ENCODE measurements at regions not wholly inside any gene's neighbourhood (a gene's known extent, or its start where the extent isn't known, plus 50 kb on each side); places are given as distances from the start of the nearest gene placed in this dataset.

DNA sequence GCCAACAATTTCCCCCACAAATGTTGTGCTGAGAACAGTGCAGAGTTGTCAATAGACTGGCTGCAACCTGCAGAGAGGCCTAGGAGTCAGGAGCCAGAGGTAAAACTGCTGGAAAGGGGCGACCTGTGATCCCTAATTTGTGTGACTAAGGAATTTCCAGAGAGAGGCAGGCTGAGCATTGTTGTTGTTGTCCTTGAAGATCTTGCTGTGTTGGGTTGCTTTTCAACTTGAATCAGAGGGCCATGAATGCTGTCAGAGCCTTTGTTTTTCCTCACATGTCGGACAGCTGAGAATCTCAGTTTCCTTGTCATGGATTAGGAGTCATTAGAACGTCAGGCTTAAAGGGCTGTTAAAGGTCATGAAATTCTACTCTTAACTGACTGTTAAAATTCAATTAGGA lies 134.6 kb upstream of the ASTN2 start:
- TF ChIP-seq, protein P1, sequence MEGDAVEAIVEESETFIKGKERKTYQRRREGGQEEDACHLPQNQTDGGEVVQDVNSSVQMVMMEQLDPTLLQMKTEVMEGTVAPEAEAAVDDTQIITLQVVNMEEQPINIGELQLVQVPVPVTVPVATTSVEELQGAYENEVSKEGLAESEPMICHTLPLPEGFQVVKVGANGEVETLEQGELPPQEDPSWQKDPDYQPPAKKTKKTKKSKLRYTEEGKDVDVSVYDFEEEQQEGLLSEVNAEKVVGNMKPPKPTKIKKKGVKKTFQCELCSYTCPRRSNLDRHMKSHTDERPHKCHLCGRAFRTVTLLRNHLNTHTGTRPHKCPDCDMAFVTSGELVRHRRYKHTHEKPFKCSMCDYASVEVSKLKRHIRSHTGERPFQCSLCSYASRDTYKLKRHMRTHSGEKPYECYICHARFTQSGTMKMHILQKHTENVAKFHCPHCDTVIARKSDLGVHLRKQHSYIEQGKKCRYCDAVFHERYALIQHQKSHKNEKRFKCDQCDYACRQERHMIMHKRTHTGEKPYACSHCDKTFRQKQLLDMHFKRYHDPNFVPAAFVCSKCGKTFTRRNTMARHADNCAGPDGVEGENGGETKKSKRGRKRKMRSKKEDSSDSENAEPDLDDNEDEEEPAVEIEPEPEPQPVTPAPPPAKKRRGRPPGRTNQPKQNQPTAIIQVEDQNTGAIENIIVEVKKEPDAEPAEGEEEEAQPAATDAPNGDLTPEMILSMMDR (IDR thresholded peaks at IDR 0.05; ENCODE audit: low read depth, low read length), result no peak
- no peak for DNase-seq (ENCODE audit: extremely low read depth, low read depth)

DNA sequence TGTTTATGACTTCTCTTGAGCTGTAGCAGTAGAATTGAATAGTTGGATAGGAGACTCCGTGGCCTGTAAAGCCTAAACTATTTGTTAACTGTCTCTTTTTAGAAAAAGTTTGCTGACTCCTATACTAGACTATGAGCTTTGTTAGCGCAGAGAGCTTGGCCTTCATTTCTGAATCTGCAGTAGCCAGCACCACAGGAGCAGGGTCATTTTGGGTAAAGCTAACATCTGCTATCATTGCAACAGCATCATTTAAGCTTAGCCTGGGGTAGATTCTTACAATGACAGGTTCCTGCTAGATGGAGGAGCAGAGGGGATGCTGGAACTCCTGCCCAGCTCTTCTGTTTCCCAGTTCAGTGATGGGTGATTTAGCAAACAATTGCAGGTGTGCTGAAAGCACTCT lies 133.7 kb upstream of the ASTN2 start:
- no peak for DNase-seq (ENCODE audit: extremely low read depth, low read depth)
- TF ChIP-seq, protein P1 (IDR thresholded peaks at IDR 0.05; ENCODE audit: low read depth, low read length), result no peak

DNA sequence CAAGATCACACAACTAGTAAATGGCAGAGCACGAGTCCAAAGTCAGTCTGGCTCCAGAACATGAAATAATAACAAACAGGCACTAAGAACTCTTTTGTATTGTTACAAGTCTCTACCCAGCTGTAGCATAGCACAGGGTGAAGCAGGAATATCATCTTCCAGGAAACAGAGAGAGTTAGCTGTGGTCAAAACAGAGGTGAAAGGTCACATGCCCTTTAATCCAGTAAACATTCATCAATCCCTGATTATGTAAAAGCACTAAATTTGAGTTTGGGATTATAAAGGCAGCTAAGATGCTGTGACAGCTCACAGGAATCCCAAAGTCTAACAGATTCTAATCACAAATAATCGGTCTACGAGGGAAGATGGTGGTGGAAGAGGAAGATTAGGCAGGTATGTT lies 133.0 kb upstream of the ASTN2 start:
- TF ChIP-seq, protein P1 (IDR thresholded peaks at IDR 0.05; ENCODE audit: low read depth, low read length), result no peak

DNA sequence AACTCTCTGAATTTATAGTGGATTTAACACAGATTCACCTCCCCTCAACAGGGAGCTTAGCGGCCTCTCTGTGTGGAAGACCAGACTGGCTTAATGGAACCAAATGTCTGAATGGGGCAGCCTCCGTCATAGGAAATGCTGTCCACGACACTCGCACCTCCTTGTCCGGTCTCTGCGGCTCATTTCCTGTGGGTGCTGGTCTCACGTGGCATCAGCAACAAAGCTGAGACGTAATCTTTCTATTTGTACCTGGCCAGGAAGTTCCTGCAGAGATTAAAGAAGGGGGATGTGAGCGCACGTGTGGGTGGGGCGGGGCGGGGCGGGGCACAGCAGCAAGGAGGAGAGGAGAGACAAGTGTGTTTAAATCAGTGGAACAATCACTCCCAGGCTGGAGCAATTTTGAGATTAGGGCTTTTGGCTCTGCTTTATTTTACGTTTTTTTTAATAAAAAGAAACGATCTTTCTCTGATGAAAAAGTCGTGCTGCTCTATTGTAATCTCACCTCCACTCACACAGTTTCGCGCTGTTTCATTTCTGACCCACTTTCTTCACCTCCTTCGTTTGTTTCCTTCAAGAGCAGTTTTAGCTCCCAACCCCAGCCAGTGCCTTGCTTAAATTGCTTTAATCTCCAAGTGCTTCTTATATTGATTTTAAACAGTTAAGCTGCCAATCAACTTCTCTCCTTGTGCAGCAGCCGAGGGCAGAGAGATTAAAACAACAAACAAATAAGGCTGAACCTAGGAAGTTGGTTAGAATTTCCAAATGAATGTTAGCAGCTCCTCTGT lies 132.2 kb upstream of the ASTN2 start:
- no peak for DNase-seq (ENCODE audit: extremely low read depth, low read depth)
- TF ChIP-seq, protein P1 (IDR thresholded peaks at IDR 0.05; ENCODE audit: low read depth, low read length), result no peak

More for the DNA sequence above, 133.0 kb upstream of the ASTN2 start:
- DNase-seq (ENCODE audit: extremely low read depth, low read depth), result no peak

DNA sequence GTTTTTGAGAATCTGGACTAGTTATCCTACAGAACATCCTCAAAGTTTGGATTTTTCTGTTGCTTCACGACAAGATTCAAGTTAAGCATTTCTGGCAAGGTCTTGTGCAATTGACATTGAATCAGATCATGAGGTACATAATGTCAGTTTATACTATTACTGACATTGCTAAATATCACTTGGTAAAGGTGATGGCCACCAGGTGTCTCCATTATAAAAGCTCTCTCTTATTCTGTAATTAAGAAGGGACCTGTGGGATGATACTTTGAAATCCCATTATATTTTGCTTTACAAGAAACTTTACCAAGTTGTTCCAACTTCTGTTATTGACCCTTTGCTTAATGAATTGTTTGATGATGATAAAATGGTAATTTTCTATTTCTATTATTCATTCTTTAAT lies 131.0 kb upstream of the ASTN2 start:
- TF ChIP-seq, protein P1 (IDR thresholded peaks at IDR 0.05; ENCODE audit: low read depth, low read length), result no peak
- no peak for DNase-seq (ENCODE audit: extremely low read depth, low read depth)

DNA sequence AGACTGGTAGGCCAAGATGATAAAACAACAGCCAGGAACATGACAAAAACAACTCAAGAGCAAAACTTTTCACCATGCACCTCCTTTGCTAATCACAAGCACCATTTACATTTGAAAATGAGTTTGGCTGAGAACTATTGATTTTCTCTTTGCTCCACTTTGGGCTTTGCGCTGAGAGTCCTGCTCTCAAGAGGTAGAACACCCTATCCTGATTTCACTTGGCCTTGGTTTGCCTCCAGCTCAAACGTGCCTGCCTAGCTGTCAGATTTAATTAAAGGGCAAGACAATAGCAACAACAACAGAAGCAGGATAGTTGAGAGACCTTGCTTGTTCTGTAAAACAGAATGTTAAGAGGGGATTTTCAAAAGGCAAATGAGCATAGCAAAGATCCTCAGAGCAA lies 128.2 kb upstream of the ASTN2 start:
- TF ChIP-seq, protein P1 (IDR thresholded peaks at IDR 0.05; ENCODE audit: low read depth, low read length), result no peak
- DNase-seq (ENCODE audit: extremely low read depth, low read depth), result no peak

DNA sequence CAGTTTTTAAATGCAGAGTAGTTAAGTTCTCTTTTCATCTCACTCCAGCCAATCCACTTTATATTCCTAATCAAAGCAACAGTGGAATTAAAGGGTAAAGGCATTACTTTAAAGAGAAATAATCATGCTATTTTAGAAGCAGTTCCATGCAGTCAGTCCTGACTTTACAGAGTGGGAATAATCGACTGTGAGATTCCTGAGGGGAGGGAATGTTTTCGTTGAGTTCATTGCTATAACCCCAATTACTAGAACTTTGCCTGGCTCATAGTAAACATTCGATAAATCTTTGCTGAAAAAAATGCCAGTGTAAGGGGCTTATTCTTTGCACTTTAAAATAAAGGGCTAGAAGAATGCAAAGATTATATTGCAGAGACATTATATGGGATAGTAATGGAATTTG lies 127.2 kb upstream of the ASTN2 start:
- TF ChIP-seq, protein P1 (IDR thresholded peaks at IDR 0.05; ENCODE audit: low read depth, low read length), result no peak
- DNase-seq (ENCODE audit: extremely low read depth, low read depth), result no peak

Data from AG09319 (cell line).